ENCODE measurements at regions not wholly inside any gene's neighbourhood (a gene's known extent, or its start where the extent isn't known, plus 50 kb on each side); places are given as distances from the start of the nearest gene placed in this dataset.

DNA sequence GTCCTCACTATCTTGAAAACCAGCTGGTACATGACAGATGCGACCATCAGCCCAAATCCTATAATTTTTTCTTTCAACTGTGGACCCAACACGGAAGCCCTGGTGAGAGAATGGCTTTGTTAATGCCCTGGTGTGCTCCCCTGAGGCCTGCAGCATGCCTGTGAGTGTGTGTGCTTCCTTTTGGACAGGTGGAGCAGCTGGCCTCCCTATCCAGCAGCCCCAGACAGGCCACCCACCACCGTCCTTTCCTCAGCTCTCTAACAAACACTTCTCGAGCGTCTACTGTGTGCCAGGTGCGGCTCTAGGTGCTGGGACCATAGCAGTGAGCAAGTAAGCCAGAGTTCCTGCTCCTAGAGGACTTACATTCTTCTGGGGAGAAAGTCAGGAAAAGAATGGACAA lies 78.9 kb upstream of the GZMB start:
- TF ChIP-seq POLR2A (IDR thresholded peaks at IDR 0.05; ENCODE audit: low read depth, low read length) (no peak), TAF1 (IDR thresholded peaks at IDR 0.05; ENCODE audit: borderline replicate concordance, low read depth, low read length) (no peak), POLR2AphosphoS5 (IDR thresholded peaks at IDR 0.05; ENCODE audit: low read depth, low read length) (no peak)
